ENCODE measurements at regions not wholly inside any gene's neighbourhood (a gene's known extent, or its start where the extent isn't known, plus 50 kb on each side); places are given as distances from the start of the nearest gene placed in this dataset.

DNA sequence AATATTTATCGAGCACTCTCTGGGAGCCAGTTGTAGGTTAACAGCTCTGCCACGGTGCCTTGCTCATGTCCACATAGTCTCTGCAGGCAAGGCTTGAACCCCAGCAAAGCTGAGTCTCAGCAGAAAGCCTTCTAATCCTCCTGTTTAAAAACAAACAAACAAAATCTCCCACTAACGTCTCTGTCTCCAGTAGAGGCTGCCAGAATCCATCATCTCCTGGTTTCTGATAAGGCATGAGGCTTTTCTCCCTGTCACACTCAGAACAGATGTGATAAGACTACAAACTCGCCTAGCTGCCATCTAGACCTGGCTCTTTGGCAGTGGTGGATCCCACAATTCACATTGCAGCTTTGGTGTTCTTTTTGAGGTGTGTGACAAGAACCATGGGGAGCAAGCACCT lies 813.2 kb downstream of the AACS start:
- WGBS, 5 donors, result 22 to 40% (median 30%) methylated on average over 4 of the region's 4 CpGs
- no peak for DNase-seq
- intact Hi-C loops (cut with DNase I; ENCODE audit: low total_unique reads), result no loop called here

DNA sequence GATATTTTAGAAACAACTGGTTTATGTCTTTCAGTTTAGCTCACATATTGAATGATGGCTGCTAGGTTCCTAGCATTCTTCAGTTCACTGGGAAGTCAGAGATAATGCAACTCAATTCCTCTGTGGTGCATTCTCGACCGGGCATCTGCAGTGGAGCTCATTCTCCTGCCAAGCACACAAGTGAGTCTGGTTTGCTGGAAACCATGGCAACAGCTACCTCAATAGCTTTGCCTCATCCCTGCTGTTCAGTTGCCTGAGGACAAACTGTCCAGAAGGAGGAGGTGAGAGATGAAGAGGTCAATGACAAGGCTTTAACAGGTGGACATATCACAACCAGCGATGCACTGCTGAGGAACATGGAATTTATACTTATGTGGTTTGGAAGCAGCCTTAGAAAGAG lies 816.9 kb downstream of the AACS start:
- no peaks in the 10 kb centered on the region for H3K36me3 ChIP-seq
- TF ChIP-seq POLR2A (IDR thresholded peaks at IDR 0.05) (no peak), POLR2AphosphoS5 (IDR thresholded peaks at IDR 0.05) (no peak), EP300 (IDR thresholded peaks at IDR 0.05) (no peak)
- TF ChIP-seq, protein P1, sequence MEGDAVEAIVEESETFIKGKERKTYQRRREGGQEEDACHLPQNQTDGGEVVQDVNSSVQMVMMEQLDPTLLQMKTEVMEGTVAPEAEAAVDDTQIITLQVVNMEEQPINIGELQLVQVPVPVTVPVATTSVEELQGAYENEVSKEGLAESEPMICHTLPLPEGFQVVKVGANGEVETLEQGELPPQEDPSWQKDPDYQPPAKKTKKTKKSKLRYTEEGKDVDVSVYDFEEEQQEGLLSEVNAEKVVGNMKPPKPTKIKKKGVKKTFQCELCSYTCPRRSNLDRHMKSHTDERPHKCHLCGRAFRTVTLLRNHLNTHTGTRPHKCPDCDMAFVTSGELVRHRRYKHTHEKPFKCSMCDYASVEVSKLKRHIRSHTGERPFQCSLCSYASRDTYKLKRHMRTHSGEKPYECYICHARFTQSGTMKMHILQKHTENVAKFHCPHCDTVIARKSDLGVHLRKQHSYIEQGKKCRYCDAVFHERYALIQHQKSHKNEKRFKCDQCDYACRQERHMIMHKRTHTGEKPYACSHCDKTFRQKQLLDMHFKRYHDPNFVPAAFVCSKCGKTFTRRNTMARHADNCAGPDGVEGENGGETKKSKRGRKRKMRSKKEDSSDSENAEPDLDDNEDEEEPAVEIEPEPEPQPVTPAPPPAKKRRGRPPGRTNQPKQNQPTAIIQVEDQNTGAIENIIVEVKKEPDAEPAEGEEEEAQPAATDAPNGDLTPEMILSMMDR (IDR thresholded peaks at IDR 0.05), result no peak
- H3K27ac ChIP-seq, result no peak overlapping the region
- H3K4me1 ChIP-seq, result no peaks in the 10 kb centered on the region
- no peaks in the 10 kb centered on the region for H3K9me3 ChIP-seq
- peak in 1 of 2 donors; percentile 20 for DNase-seq
- H3K27me3 ChIP-seq, result no peaks in the 10 kb centered on the region
- intact Hi-C loops (cut with DNase I; ENCODE audit: low total_unique reads), result no loop called here
- 38 to 62% (median 45%) methylated on average over 3 of the region's 3 CpGs for WGBS, 5 donors
- no peak overlapping the region for H3K4me3 ChIP-seq

More for the DNA sequence above, 813.2 kb downstream of the AACS start:
- H3K4me1 ChIP-seq, result no peaks in the 10 kb centered on the region
- peaks cover 0 to 6% (median 0%) of the 10 kb centered on the region in 4 donors for H3K9me3 ChIP-seq
- TF ChIP-seq, protein P1 (IDR thresholded peaks at IDR 0.05), result no peak
- TF ChIP-seq EP300 (IDR thresholded peaks at IDR 0.05), result no peak
- no peak for TF ChIP-seq POLR2A (IDR thresholded peaks at IDR 0.05)
- no peak for TF ChIP-seq POLR2AphosphoS5 (IDR thresholded peaks at IDR 0.05)
- no peak overlapping the region for H3K4me3 ChIP-seq
- no peak overlapping the region for H3K27ac ChIP-seq
- no peaks in the 10 kb centered on the region for H3K36me3 ChIP-seq
- no peaks in the 10 kb centered on the region for H3K27me3 ChIP-seq

DNA sequence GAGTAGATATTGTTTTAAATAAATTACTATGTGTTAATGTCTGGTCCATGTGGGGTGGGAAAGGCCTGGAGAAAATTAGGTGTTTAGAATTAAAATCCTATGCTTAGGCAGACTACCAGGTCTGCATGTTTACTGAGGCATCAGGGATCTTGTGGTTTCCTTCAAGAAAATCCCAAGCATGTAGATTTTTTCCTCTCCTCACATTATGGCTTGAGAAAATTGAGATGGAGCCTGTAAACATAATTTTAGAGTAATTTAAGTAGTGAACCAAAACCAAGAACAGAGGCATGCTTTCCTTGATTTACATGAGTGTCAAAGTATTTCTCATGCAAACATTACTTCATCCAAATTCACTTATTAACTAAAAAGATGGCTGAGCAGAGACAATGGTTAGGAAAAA lies 823.7 kb downstream of the AACS start:
- Histone ChIP-seq H3K9me3 (no peaks in the 10 kb centered on the region), H3K36me3 (no peaks in the 10 kb centered on the region), H3K27me3 (no peaks in the 10 kb centered on the region), H3K4me3 (no peak overlapping the region), H3K4me1 (peaks cover 0 to 15% (median 5%) of the 10 kb centered on the region in 4 donors), H3K27ac (no peak overlapping the region)
- DNase-seq, result no peak
- TF ChIP-seq EP300 (IDR thresholded peaks at IDR 0.05) (no peak), POLR2A (IDR thresholded peaks at IDR 0.05) (no peak), POLR2AphosphoS5 (IDR thresholded peaks at IDR 0.05) (no peak)
- TF ChIP-seq, protein P1 (IDR thresholded peaks at IDR 0.05), result no peak
- intact Hi-C loops (cut with DNase I; ENCODE audit: low total_unique reads), result no loop called here

DNA sequence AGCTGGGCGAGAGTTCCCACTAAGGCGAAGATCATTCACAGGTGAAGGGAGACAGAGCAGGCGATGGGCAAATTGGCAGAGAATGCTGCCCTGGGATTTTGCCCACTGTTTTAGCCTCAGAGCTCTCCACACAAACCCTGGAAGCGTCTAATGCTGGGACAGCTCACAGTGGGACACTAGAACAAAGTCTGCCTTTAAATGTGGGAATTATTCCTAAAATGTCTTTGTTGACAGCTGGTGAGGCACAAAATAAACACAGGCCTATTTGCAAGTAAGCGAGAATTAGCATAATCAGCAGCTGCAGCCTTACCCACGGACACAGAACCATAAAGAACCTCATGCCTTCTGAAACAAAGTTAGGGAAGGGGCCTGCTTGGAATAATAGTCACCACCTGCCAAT lies 824.5 kb downstream of the AACS start:
- TF ChIP-seq EP300 (IDR thresholded peaks at IDR 0.05) (no peak), POLR2A (IDR thresholded peaks at IDR 0.05) (no peak), POLR2AphosphoS5 (IDR thresholded peaks at IDR 0.05) (no peak)
- TF ChIP-seq, protein P1 (IDR thresholded peaks at IDR 0.05), result no peak
- Histone ChIP-seq H3K4me1 (peaks cover 0 to 15% (median 5%) of the 10 kb centered on the region in 4 donors), H3K9me3 (no peaks in the 10 kb centered on the region), H3K27ac (no peak overlapping the region), H3K4me3 (no peak overlapping the region), H3K36me3 (no peaks in the 10 kb centered on the region), H3K27me3 (no peaks in the 10 kb centered on the region)
- DNase-seq, result peak in 1 of 2 donors; percentile 15
- intact Hi-C loops (cut with DNase I; ENCODE audit: low total_unique reads), result no loop called here
- WGBS, 5 donors, result 54 to 67% (median 63%) methylated on average over 6 of the region's 6 CpGs

Measured in stomach (tissue), 8 donors.